ENCODE measurements at regions not wholly inside any gene's neighbourhood (a gene's known extent, or its start where the extent isn't known, plus 50 kb on each side); places are given as distances from the start of the nearest gene placed in this dataset.

GRCh38 chr2:21281384-21281783 lies 157.6 kb downstream of the TDRD15 start:
- no peak for DNase-seq (ENCODE audit: low read depth in 2 of 2, low spot score in 1 of 2)

- DNase-seq (ENCODE audit: low read depth in 2 of 2, low spot score in 1 of 2), result no peak
Observed at GRCh38 chr2:21281791-21282514, 158.2 kb downstream of the TDRD15 start.

- no peak for DNase-seq (ENCODE audit: low read depth in 2 of 2, low spot score in 1 of 2)
Observed at GRCh38 chr2:21282515-21282898, 158.7 kb downstream of the TDRD15 start.

- no peak for DNase-seq (ENCODE audit: low read depth in 2 of 2, low spot score in 1 of 2)
Observed at GRCh38 chr2:21288299-21288698, 164.5 kb downstream of the TDRD15 start.

GRCh38 chr2:21288739-21289520 lies 165.2 kb downstream of the TDRD15 start:
- no peak for DNase-seq (ENCODE audit: low read depth in 2 of 2, low spot score in 1 of 2)

GRCh38 chr2:21289551-21289950 lies 165.8 kb downstream of the TDRD15 start:
- no peak for DNase-seq (ENCODE audit: low read depth in 2 of 2, low spot score in 1 of 2)

GRCh38 chr2:21289989-21290388 lies 166.2 kb downstream of the TDRD15 start:
- no peak for DNase-seq (ENCODE audit: low read depth in 2 of 2, low spot score in 1 of 2)

- no peak for DNase-seq (ENCODE audit: low read depth in 2 of 2, low spot score in 1 of 2)
Observed at GRCh38 chr2:21291426-21291825, 167.7 kb downstream of the TDRD15 start.

GRCh38 chr2:21294446-21294845 lies 170.7 kb downstream of the TDRD15 start:
- no peak for DNase-seq (ENCODE audit: low read depth in 2 of 2, low spot score in 1 of 2)

- DNase-seq (ENCODE audit: low read depth in 2 of 2, low spot score in 1 of 2), result no peak
Observed at GRCh38 chr2:21299411-21299810, 175.6 kb downstream of the TDRD15 start.

- no peak for DNase-seq (ENCODE audit: low read depth in 2 of 2, low spot score in 1 of 2)
Observed at GRCh38 chr2:21301871-21302455, 178.2 kb downstream of the TDRD15 start.

- no peak for DNase-seq (ENCODE audit: low read depth in 2 of 2, low spot score in 1 of 2)
Observed at GRCh38 chr2:21303876-21304275, 180.1 kb downstream of the TDRD15 start.

- no peak for DNase-seq (ENCODE audit: low read depth in 2 of 2, low spot score in 1 of 2)
Observed at GRCh38 chr2:21305581-21305980, 181.8 kb downstream of the TDRD15 start.

- no peak for DNase-seq (ENCODE audit: low read depth in 2 of 2, low spot score in 1 of 2)
Observed at GRCh38 chr2:21306235-21306634, 182.5 kb downstream of the TDRD15 start.

- no peak for DNase-seq (ENCODE audit: low read depth in 2 of 2, low spot score in 1 of 2)
Observed at GRCh38 chr2:21307037-21307436, 183.3 kb downstream of the TDRD15 start.

- DNase-seq (ENCODE audit: low read depth in 2 of 2, low spot score in 1 of 2), result no peak
Observed at GRCh38 chr2:21310493-21310892, 186.7 kb downstream of the TDRD15 start.

- DNase-seq (ENCODE audit: low read depth in 2 of 2, low spot score in 1 of 2), result no peak
Observed at GRCh38 chr2:21314322-21314835, 190.6 kb downstream of the TDRD15 start.

- DNase-seq (ENCODE audit: low read depth in 2 of 2, low spot score in 1 of 2), result no peak
Observed at GRCh38 chr2:21317131-21317530, 193.4 kb downstream of the TDRD15 start.

GRCh38 chr2:21318263-21318662 lies 194.5 kb downstream of the TDRD15 start:
- no peak for DNase-seq (ENCODE audit: low read depth in 2 of 2, low spot score in 1 of 2)

GRCh38 chr2:21326152-21326551 lies 202.4 kb downstream of the TDRD15 start:
- DNase-seq (ENCODE audit: low read depth in 2 of 2, low spot score in 1 of 2), result no peak

GRCh38 chr2:21328177-21328576 lies 204.4 kb downstream of the TDRD15 start:
- no peak for DNase-seq (ENCODE audit: low read depth in 2 of 2, low spot score in 1 of 2)

GRCh38 chr2:21330786-21331391 lies 207.1 kb downstream of the TDRD15 start:
- DNase-seq (ENCODE audit: low read depth in 2 of 2, low spot score in 1 of 2), result no peak
